ENCODE measurements at regions not wholly inside any gene's neighbourhood (a gene's known extent, or its start where the extent isn't known, plus 50 kb on each side); places are given as distances from the start of the nearest gene placed in this dataset.

GRCh38 chr2:234676109-234676782, 179.4 kb upstream of the ARL4C start:
- TF ChIP-seq, protein P1, sequence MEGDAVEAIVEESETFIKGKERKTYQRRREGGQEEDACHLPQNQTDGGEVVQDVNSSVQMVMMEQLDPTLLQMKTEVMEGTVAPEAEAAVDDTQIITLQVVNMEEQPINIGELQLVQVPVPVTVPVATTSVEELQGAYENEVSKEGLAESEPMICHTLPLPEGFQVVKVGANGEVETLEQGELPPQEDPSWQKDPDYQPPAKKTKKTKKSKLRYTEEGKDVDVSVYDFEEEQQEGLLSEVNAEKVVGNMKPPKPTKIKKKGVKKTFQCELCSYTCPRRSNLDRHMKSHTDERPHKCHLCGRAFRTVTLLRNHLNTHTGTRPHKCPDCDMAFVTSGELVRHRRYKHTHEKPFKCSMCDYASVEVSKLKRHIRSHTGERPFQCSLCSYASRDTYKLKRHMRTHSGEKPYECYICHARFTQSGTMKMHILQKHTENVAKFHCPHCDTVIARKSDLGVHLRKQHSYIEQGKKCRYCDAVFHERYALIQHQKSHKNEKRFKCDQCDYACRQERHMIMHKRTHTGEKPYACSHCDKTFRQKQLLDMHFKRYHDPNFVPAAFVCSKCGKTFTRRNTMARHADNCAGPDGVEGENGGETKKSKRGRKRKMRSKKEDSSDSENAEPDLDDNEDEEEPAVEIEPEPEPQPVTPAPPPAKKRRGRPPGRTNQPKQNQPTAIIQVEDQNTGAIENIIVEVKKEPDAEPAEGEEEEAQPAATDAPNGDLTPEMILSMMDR (IDR thresholded peaks at IDR 0.05) = no peak
- TF ChIP-seq POLR2A (IDR thresholded peaks at IDR 0.05) = no peak

Measured in heart left ventricle (tissue), 13 donors.